ENCODE measurements at regions not wholly inside any gene's neighbourhood (a gene's known extent, or its start where the extent isn't known, plus 50 kb on each side); places are given as distances from the start of the nearest gene placed in this dataset.

- BruUV-seq (replicated peaks): no TSS peak
- no peak overlapping the region for H3K4me2 ChIP-seq (ENCODE audit: low read depth, low read length)
- no peak overlapping the region for H3K9ac ChIP-seq (ENCODE audit: insufficient read depth, low read depth, low read length)
- H4K20me1 ChIP-seq (ENCODE audit: insufficient read depth, low read length): no peaks in the 10 kb centered on the region
- no peaks in the 10 kb centered on the region for H3K79me2 ChIP-seq (ENCODE audit: insufficient read depth, low read length)
- H3K4me3 ChIP-seq (replicated peaks in 1 of 3; ENCODE audit: insufficient read depth in 1 of 3, low read depth in 2 of 3, low read length in 3 of 3): no peak overlapping the region
- intact Hi-C loops (cut with micrococcal nuclease; ENCODE audit: unreplicated experiment) (no loop called here), in situ Hi-C loops (cut with HindIII; ENCODE audit: extremely low pct_ligation_motif_present, low pct_unique_long_range_greater_than_20kb) (no loop called here)
- ChIA-PET CTCF (ENCODE audit: low intra/inter-chr PET ratio, low total read pairs) (no interaction called here), POLR2A (no interaction called here)
- 90% methylated on average over 3 of the region's 3 CpGs for WGBS (ENCODE audit: low lambda C conversion rate)
- H3K27me3 ChIP-seq (ENCODE audit: control insufficient read depth in 1 of 2, insufficient read depth in 2 of 2, low read length in 2 of 2): no peaks in the 10 kb centered on the region
- DNase-seq (ENCODE audit: low spot score) (no peak), ATAC-seq (no peak), FAIRE-seq (no peak)
- peaks cover 50% of the 10 kb centered on the region for H3K4me1 ChIP-seq (ENCODE audit: insufficient read depth, low read length)
- H3K36me3 ChIP-seq (replicated peaks in 1 of 2; ENCODE audit: control insufficient read depth in 1 of 2, insufficient read depth in 2 of 2, low read length in 2 of 2): no peaks in the 10 kb centered on the region
- no peak overlapping the region for H3K27ac ChIP-seq (ENCODE audit: extremely low read length, insufficient read depth, low read length)
- no peaks in the 10 kb centered on the region for H3K9me3 ChIP-seq (ENCODE audit: low read length)
- H2AFZ ChIP-seq (ENCODE audit: low read length): no peak overlapping the region
- TF ChIP-seq IRX3 (CRISPR knock-in tag; IDR thresholded peaks at IDR 0.05; ENCODE audit: borderline replicate concordance, low read depth): no peak
- TF ChIP-seq TRAFD1 (CRISPR knock-in tag; IDR thresholded peaks at IDR 0.05; ENCODE audit: borderline replicate concordance): no peak
- TF ChIP-seq ZMAT5 (CRISPR knock-in tag; IDR thresholded peaks at IDR 0.05; ENCODE audit: borderline replicate concordance, low read depth): no peak
- no peak for TF ChIP-seq ZNF552 (CRISPR knock-in tag; IDR thresholded peaks at IDR 0.05; ENCODE audit: borderline replicate concordance)
- no peak for TF ChIP-seq ZNF17 (CRISPR knock-in tag; IDR thresholded peaks at IDR 0.05)
- no peak for TF ChIP-seq HIVEP1 (CRISPR knock-in tag; IDR thresholded peaks at IDR 0.05)
- no peak for TF ChIP-seq ZNF770 (CRISPR knock-in tag; IDR thresholded peaks at IDR 0.05)
- TF ChIP-seq E2F5 (CRISPR knock-in tag; conservative IDR thresholded peaks at IDR 0.05): no peak
- TF ChIP-seq SNRNP70 (IDR thresholded peaks at IDR 0.05; ENCODE audit: low read depth, low read length): no peak
- TF ChIP-seq ZBTB4 (CRISPR knock-in tag; IDR thresholded peaks at IDR 0.05; ENCODE audit: borderline replicate concordance): no peak
- TF ChIP-seq ZIK1 (CRISPR knock-in tag; IDR thresholded peaks at IDR 0.05; ENCODE audit: borderline replicate concordance, low read depth): no peak
- no peak for TF ChIP-seq MXD4 (CRISPR knock-in tag; IDR thresholded peaks at IDR 0.05)
- no peak for TF ChIP-seq ZNF605 (CRISPR knock-in tag; IDR thresholded peaks at IDR 0.05)
- no peak for TF ChIP-seq ZNF792 (CRISPR knock-in tag; IDR thresholded peaks at IDR 0.05)
Measured at GRCh38 chr7:47685151-47685550, 103.2 kb upstream of the TNS3 start.

All from HepG2 (cell line).